Frontal cortex (tissue), 4 donors: ENCODE measurements at regions not wholly inside any gene's neighbourhood (a gene's known extent, or its start where the extent isn't known, plus 50 kb on each side); places are given as distances from the start of the nearest gene placed in this dataset. TPM values are rescaled to one million over a fixed set of nuclear protein-coding genes. Genes with fewer than 3 reads are reported as not detected.
"Not testable (repeated sequence)": the region's sequence is repeated elsewhere in the genome, so short reads cannot be mapped to it uniquely, and the experiment has no call there.

Source experiments
- DNase-seq, 2 donors: peaks; one replicate each; pipeline ENCODE4 v3.0.0; 2012; ENCODE audit warnings: low spot score in 2 of 2
- FAIRE-seq: peaks from 2 replicates; lab custom pipeline; 2012; peaks lifted over from hg19 to GRCh38; lab: Jason Lieb, UNC
- small RNA-seq: library from RNA; depleted of rRNA; stranded (forward); fragments of <200 nt; gene quantifications from one replicate; pipeline ENCODE3, GENCODE V24; 2014
- donor health status: control.
- donor health status: control.
- donor health status: control.

DNA sequence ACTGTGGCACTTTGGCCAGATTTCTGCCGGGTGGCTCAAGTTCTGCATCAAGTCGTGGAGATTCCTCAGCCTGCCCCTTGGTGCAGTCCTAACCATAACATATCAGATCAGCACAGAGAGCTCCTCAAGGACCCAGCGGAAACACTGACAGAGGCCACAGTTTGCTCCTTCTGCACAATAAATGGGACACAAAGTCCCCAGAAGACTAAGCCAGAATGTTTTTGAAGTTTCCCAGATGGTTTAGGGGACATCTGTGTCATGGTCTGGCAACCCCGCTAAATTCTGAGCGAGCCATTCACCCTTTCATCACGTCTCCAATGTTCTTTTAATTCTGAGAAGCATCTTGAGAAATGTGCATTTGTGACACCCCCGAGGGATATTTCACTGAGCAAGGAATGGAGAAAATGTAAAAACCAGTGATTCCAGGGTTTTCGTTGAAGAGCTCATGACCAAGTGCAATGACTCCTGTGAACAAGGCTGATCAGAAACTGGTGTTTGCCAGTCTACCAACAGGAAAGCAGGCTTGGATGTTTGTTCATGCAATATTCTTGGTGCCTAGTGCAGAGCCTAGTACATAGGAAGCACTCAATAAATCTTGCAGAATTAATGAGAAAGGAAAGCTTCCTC, 64.8 kb upstream of the LMCD1 start:
- FAIRE-seq (no peak), DNase-seq (no peak)

DNA sequence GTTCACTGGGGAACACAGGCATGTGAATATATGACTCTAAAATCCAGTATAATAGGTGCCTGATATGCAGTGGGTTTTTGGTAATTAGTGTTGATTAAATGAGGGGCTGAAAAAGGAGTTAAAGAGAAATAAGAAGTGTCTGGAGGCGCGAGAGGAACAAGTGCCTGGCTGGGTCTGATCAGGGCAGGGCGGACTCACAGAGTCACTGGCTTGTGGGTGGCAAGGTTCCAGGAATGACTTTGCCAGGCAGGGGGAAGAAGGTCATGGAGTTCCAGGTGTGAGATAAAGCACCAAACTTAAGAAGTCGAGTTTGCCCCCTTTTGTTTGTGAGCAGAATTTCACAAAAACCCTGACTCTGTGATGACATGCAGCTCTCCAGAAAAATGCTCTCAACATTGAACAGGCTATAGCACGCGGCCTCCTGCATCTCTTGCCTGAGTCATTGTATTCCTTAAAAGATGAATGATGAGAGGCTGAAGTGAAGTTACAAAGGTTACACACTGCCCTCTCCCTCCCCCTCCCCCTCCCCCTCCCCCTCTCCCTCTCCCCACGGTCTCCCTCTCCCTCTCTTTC, 63.0 kb upstream of the LMCD1 start:
- DNase-seq (no peak), FAIRE-seq (no peak)

DNA sequence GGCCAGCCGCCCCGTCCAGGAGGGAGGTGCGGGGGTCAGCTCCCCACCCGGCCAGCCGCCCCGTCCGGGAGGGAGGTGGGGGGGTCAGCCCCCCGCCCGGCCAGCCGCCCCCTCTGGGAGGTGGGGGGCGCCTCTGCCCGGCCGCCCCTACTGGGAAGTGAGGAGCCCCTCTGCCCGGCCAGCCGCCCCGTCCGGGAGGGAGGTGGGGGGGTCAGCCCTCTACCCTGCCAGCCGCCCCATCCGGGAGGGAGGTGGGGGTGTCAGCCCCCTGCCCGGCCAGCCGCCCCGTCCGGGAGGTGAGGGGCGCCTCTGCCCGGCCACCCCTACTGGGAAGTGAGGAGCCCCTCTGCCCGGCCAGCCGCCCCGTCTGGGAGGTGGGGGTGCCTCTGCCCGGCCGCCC, 61.5 kb upstream of the LMCD1 start:
- not testable (repeated sequence) for DNase-seq

DNA sequence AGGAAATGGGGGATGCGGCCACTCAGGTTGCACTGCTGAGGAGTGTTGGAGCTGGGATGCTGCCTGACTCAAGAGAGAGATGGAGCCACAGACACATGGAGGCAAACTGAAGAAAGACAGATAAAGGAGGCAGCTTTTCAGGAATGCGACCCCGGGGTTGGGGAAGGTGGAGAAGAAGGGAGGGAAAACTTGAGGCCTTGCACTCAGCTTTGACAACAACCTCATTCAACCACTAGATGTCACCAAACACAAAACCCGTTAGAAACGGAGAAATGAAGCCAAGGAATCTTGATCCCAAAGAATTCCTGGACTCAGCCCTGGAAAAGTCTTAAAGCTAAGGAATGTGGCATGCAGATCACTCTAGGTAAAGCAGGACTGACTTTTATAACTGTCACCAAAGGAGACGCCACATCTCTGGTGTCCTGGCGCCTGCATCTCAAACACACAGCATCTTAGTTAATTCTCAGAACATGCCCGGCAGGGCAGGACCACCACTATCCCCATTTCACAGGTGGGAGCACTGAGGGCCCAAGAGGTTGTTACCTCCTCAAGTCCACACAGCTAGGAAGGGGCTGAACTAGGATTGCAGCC, 59.6 kb upstream of the LMCD1 start:
- FAIRE-seq (no peak), DNase-seq (peak; percentile 73 to 74)

More for the DNA sequence above, 61.5 kb upstream of the LMCD1 start:
- FAIRE-seq = not testable (repeated sequence)

DNA sequence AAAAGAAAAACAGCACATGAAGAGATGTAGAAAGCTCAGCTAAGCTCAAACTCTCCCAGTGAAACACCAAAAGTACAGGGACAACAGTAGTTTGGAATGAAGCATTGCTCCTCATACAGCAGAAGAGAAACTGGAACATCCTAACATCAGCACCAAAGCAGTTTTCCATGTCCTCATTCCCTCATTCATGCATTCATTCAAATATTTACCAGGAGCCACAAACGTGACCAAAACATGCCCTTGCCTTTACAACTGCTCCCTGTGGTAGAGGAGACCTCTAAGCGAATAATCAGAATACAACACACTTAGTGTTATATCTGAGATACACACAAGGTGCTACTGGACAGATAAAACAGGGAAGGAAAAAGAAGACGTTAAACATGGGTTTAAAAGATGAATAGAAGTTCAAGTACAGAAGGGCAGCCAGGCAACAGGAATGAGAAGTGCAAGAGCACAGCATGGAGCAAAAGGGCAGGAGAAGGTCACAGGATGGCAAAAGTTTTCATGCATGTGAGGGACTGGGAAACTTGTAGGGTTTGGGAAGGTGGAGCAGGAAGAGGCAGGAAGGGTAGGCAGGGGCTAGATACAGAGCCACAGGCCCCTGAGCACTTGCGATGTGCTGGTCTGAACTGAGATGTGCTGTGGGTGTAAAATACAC, 58.5 kb upstream of the LMCD1 start:
- DNase-seq (no peak), FAIRE-seq (no peak)

DNA sequence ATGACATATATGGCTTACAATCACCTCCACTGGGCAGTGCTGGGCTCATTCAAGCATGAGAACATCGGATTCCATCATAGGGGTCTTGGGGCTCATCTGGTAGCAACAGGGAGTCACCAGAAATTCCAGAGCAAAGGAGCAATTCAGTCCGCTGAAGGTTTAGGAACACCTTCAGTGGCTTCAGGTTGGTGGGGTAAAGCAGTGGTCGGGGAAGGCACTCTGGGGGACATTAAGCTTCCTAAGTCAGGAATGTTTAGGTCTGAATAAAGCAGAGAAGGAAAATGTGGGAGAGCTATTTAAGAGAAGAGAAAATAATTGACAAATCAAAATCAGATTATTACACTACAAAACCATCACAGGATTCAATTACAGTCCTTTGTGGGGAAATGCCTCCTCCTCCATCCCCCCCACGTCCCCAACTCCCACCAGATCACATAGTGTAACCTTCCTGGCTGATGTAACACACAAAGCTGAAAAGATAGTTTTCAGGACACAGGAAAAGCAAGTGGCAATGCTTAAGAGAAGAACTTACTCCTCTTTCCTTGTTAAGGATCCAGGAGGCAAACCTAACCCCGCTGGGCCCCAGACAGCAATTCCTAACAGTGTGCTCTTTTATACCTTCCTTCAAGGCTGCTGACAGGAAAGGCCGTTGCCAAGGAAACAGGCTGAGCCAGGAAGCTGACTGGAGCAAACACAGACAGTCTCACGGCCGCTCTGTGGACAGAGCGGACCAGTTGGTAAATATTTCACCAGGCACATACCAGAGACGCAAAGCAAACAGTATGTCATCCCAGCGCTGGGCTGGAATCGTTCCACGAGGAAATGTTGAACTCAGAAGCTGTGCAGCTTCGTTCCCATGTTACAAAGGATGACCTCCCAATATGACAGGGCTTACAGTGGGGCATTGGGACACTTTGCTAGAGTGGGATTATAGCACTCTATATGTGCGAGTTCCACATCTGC, 57.5 kb upstream of the LMCD1 start:
- FAIRE-seq (no peak), DNase-seq (peak; percentile 34 to 46)

DNA sequence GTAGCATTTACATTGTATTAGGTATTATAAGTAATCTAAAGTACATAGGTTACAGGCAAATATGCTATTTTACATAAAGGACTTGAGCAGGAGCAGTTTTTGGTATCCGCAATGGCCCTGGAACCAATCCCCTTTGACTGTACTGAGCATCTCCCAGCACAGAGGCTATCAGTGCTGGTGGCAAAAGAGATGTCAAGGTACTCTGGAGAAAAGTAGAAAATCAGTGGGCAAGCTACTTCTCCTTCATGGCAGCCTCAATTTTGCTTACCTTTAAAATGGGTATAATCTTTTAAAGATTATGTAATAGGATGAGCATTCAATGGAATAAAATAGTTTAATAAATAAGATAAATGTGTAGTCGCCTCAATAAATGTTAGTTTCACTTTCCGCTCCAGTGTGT, 56.7 kb upstream of the LMCD1 start:
- FAIRE-seq = no peak

DNA sequence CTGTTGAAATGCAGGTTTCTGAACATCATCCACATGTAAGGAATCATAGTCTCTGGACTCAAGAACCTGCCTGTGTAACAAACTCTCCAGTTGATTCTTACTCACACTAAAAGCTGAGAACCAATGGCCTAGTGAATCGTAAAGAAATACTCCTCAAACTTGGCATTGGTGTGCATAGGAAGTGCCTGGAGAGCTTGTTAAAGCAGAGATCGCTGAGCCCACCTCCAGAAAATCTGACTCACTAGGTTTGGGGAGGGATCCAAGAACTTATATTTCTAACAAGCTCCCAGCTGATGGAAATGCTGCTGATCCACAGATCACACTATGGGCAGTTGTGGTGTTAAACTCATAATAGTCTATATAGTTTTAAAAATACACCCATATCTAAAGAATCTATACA, 55.8 kb upstream of the LMCD1 start:
- DNase-seq (no peak), FAIRE-seq (no peak)

More for the DNA sequence above, 56.7 kb upstream of the LMCD1 start:
- no peak for DNase-seq

DNA sequence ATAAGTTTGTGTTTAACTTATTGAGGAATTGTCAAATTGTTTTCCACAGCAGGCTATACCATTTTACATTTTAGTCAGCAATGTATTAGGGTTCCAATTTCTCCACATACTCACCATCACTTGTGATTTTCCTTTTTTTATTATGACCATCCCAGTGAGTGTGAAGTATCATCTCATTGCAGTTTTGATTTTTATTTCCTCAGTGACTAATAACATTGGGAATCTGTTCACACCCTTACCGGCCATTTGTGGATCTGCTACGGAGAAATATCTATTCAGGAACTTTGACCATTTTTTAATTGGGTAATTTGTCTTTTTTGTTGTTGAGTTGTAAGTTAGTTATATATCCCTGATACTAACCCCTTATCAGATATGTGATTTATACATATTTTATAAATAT, 54.8 kb upstream of the LMCD1 start:
- FAIRE-seq = no peak
- DNase-seq = no peak

DNA sequence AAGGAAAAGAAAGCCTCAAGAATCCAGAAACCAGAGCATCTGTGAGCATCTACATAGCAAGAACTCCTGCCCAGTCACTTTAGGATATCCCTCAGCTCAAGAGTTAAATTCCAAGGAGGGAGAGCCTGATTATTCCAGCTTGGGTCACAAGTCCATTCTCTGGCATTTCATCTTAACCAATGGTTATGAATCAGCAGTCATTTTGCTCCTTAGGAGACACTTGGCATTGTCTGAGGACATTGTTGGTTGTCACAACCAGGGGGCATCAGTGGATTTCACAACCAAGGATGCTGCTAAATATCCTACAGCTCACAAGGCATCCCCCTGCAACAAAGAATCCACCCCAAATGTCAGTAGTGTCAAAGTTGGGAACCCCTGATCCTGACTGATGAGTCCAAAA, 51.0 kb upstream of the LMCD1 start:
- DNase-seq = no peak
- FAIRE-seq = no peak

DNA sequence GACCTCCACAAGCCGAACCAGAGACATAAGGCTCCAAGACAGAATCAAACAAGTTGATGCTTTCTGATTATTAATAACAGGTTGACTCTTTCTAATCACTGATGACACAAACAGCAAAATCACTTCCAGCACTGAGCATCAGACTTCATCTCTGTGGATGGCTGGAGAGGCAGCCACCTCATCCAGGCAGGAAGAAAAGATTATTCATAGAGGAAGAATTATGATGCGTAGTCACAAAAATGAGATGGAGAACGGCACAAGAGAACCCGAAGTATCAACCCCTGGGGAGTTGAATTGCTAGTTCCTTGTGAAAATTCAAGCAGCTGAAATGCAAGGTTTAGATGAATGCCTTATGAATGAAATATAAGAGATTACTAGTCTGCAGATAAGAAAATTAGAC, 49.9 kb upstream of the LMCD1 start:
- FAIRE-seq (no peak), DNase-seq (no peak)

Small RNA genes lying in the stretch of these regions (small RNA-seq; reads per million reads assigned to genes)
- gene RNU4ATAC17P = not detected
